Brain pericyte (primary cell): ENCODE measurements at regions not wholly inside any gene's neighbourhood (a gene's known extent, or its start where the extent isn't known, plus 50 kb on each side); places are given as distances from the start of the nearest gene placed in this dataset.

Experiments
- DNase-seq: peaks from one replicate; pipeline ENCODE4 v3.0.0-alpha.2; 2012; ENCODE audit warnings: low read depth, low spot score

- DNase-seq, result no peak
These were observed 60.9 kb upstream of the SALL3 start for GRCh38 chr18:78918707-78919106.

DNA sequence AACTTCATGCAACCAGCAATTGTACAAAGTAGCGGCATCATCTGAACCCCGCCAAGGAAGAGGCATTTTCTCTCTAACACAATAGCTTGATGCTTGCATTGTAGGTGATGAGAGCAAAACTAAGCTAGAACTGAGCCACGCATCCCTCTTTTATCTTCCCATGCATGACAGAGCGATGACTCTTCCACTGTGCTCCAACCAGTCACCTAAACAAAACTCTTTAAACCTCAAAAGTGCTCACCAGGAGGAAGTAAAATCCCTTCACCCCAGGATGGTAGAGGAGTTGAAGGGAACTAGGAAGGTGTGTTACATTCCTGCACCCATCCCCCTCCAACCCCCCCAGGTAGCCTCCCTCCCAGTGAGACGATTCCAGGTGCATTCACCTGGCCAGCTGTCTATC is 59.7 kb upstream of the SALL3 start:
- no peak for DNase-seq

DNA sequence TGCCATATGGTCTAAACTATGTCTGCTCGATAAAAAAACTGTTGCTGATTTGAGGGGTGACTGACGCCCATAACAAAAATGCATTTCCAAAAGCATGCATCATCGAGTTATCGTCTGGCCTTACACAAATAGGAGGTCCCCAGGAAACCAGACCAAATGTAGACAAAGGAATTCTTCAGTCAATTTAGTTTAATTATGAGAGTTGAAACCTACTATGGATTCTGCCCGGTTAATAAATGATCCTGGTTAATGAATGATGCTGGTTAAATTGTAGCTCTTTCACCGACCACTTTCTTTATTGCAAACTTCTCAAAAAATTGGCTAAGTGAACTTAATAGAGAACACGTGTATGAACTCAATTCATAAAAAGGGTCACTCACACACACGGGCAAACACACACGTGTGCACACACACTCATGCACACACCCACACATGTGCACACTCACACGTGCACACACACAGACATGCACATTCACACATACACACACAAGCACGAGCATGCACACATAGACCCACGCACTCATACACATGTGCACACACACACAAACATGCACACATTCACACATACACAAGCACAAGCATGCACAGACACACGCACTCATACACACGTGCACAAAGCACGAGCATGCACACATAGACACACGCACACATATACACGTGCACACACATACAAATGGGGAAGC is 59.0 kb upstream of the SALL3 start:
- no peak for DNase-seq

- no peak for DNase-seq
These were observed 56.8 kb upstream of the SALL3 start for GRCh38 chr18:78922856-78923255.

GRCh38 chr18:78924301-78924700 is 55.3 kb upstream of the SALL3 start:
- DNase-seq, result no peak

DNA sequence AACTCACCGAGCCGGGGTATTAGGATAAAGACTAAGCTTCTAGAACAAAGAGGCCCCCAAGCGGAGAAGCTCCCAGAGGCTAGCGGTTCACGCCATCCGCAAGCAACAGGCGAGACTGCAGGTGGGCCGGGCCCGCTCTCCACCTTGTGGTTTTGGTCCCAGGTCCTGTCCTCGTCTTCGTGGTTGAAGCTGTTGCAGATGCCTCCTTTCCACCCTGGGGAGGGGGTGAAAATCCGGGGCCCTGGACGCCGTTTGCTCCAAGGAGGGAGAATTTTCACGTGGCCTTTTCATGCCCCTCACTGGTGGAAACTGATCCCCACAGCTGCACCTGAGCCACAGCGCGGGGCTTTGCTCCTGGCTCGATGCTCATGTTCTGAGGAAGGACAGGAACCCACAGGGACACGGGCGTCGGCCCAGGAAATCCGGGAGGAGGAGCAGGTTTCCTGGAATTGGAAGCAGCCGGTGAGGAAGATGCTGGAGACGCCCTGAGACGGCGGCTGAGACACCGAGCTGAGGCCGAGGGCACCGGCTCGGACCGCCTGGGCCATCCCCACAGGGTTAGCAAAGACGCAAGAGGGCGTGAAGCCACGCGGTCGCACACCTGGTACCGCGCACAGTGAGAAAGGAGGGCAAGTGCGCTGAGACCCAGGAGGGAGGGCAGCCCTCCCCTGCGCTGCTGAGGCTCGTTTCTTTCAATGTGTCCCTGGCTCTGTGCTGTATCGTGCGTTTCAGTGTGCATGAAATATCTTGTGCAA is 54.7 kb upstream of the SALL3 start:
- no peak for DNase-seq

GRCh38 chr18:78925557-78926242 is 53.9 kb upstream of the SALL3 start:
- no peak for DNase-seq

- no peak for DNase-seq
These were observed 53.4 kb upstream of the SALL3 start for GRCh38 chr18:78926243-78926615.

DNA sequence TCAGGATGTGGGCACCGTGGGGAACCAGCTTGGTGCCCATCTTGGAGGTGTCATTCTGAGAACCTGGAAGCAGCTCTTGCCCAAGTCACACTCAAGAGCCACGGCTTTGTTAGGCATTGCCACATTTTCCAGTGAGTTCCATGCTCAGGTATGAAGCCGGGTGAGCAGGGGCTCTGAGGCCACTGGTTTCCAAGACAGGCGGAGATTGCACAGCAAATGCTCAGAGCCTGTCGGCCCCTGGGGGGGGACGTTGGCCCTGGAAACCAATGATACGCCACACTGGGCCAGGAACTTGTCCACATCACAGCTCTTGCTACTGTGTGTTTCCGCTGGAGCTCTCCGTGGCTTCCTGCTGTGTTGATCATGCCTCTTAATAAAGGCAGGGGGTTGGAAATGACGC is 52.5 kb upstream of the SALL3 start:
- no peak for DNase-seq

GRCh38 chr18:78927616-78928015 is 52.0 kb upstream of the SALL3 start:
- DNase-seq, result no peak

DNA sequence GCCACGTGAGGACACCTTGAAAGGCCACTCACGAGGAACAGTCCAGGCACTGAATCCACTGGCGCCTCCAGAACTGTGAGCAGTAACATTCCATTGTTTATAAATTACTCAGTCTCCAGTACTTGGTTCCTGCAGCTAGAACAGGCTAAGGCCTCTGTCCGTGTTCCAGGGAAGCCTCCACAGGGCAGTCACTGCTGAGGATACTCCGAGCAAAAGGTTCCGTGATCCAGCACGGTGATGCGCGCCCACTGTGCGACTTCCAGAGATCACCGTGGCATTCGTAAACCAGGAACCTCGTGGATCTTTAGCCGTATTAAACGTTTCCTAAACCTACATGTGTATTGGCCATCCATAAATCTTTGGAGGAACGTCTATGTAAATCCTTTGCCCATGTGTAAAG is 51.5 kb upstream of the SALL3 start:
- DNase-seq, result no peak

- DNase-seq, result no peak
These were observed 50.1 kb upstream of the SALL3 start for GRCh38 chr18:78929516-78929915.
